Non-pigmented ciliary epithelial cell (primary cell): ENCODE measurements at regions not wholly inside any gene's neighbourhood (a gene's known extent, or its start where the extent isn't known, plus 50 kb on each side); places are given as distances from the start of the nearest gene placed in this dataset.
A peak's percentile ranks its signal among the peaks of the same experiment; 100 is the strongest.

ENCODE experiments used
- DNase-seq: peaks from one replicate; pipeline ENCODE4 v3.0.0-alpha.2; 2010; ENCODE audit warnings: low read depth

DNA sequence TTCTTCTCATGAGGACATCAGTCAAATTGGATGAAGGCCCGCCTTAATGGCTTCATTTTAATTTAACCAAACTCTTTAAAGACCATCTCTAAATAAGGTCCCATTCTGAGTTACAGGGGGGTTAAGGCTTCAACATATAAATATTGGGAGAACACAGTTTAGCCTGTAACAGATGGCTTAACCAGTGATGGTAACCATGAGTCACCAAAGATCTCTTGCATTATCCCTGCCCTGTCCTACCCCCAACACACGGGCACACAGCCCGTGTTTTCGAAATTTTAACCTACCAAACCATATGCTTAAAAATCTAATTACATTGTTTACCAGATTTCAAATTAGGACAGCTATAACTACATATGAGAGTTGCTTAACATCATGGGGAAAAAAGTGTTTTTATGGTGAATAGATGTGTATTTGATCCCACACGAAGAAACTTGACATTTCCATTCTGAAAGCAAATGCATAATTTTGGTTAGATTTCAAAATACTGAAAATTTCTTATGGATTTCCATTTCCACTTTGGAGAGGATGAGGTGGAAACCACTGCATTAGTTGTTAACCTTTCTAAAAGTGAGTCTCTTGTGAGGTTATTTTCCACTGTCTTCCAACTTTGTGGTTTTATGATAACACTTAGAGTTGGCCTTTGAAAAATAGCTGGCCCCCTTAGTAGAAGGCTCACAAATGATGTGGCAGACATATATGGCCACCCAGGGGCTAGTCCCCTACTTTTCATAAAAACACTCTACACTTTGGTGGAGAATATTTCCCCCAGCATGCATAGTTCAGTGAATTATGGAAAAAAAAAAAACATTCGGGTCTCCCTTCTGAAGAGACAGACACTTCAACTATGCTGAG, 849.3 kb downstream of the TLE1 start:
- no peak for DNase-seq

DNA sequence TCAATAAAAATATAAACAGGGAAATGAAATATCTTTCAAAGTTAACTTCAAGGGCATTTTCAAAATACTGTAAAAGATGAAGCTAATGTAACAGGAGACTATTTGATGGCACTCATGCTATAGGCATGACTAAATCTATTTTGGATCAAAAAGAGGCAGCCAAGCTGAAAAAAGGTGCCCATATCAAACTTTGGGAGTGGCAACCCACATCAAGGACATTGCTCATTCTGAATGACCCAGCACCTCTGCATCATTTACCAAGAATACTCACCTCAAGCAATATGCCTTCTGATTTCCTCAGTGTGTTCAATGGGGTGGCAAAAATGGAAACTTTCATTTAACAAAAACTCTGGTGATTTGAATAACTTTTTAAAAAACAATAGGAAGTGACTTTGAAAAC, 853.3 kb downstream of the TLE1 start:
- no peak for DNase-seq

GRCh38 chr9:80831751-80832150, 857.6 kb downstream of the TLE1 start:
- no peak for DNase-seq

GRCh38 chr9:80811656-80812055, 877.7 kb downstream of the TLE1 start:
- no peak for DNase-seq

DNA sequence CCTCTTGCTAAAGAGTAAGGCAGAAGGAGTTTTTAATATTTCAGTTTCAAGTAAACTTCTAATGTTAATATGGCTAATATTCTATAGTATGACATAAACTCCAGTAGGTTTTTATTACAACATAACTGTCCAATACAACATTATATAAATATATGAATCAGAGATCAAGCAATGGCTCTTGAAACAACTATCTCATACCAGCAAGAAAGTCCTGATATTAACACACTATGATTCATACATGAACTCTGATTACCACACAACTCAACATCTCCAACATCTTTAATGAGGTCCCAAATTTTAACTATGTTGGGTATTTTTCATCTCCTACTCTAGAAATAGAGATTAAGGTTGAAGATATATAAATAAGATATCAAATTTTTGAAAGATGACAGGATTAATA, 878.3 kb downstream of the TLE1 start:
- peak; percentile 10 for DNase-seq

- DNase-seq: no peak
Observed at GRCh38 chr9:80806671-80807070, 882.7 kb downstream of the TLE1 start.

GRCh38 chr9:80804873-80805272, 884.5 kb downstream of the TLE1 start:
- no peak for DNase-seq

- no peak for DNase-seq
Observed at GRCh38 chr9:80797831-80798688, 891.3 kb downstream of the TLE1 start.

GRCh38 chr9:80797101-80797829, 892.1 kb downstream of the TLE1 start:
- DNase-seq: no peak

GRCh38 chr9:80796632-80797031, 892.7 kb downstream of the TLE1 start:
- DNase-seq: no peak

- no peak for DNase-seq
Observed at GRCh38 chr9:80794197-80794596, 895.1 kb downstream of the TLE1 start.

- DNase-seq: no peak
Observed at GRCh38 chr9:80793706-80794105, 895.6 kb downstream of the TLE1 start.

DNA sequence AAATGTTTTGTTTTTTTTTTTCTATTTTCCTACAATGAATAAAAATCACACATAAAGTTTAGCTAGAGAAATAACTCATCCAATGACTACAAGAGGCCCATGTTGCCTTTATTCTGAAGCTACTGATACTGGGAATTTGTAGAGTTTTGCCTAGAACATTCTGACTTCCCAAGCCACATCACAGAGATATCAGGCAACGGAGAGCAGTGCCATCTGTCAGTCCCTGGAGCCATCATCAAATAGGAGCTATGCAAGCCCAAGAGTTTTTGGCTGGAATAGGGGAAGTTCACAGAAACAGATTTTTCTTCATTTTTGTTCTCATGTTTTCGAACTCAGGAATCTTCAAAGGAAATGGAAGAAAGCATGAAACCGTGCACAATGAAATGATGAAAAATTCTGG, 896.6 kb downstream of the TLE1 start:
- no peak for DNase-seq

DNA sequence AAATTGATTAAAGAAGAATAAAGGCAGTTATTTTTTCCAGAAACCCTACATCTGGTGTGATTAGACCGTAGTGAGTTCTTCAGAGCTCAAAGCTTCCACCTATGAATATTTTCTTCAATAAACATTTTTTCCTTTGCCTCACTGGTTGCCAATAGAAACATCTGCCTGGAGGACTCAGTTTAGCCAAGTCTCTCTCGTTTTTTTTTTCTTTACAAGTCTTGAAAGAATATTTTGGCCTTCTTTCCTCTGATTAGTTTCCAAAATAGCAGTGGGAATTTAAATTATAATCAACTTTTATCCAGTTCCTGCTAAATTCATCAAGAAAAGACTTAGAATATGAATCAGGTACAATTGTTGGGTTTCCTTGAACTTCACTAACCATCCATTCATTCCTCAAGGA, 897.5 kb downstream of the TLE1 start:
- no peak for DNase-seq

DNA sequence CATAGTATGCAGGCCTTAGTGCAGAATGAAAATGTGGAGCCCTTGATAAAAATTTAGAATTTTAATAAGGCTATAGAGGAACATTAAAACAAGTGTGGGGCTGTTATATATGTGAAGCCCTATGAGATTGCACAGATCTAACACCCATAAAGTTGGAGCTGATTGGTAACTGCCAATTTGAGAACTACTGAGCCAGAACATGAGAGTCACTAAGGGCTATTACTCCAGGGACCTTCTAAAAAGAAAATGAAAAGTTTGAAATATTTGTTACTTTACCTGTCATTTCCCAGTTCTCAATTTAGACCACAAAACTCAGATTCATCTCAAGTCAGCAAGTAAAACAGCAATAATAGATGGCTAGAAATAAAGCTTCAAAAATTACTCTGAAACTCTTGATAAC, 898.6 kb downstream of the TLE1 start:
- DNase-seq: no peak

DNA sequence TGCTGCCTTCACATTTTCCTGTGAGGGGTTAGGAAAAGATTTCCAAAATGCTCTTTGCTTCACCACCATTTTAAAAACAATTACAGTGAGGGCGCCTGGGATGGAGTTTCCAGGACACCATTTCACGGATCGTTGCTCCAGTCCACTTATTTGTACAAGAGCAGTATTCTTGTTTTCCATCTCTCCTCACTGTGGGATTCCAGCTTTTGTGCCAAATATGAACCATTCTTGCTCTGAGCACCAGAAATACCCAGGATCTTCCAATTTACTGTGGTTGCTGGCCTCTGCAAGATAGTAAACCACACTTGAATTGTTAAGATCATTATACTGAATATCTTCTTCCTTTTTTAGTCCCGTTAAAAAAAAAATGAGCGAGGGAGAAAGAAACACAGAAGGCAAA, 899.5 kb downstream of the TLE1 start:
- DNase-seq: no peak

- no peak for DNase-seq
Observed at GRCh38 chr9:80787636-80788035, 901.7 kb downstream of the TLE1 start.

- no peak for DNase-seq
Observed at GRCh38 chr9:80784647-80785046, 904.7 kb downstream of the TLE1 start.

- no peak for DNase-seq
Observed at GRCh38 chr9:80775971-80776370, 913.4 kb downstream of the TLE1 start.

DNA sequence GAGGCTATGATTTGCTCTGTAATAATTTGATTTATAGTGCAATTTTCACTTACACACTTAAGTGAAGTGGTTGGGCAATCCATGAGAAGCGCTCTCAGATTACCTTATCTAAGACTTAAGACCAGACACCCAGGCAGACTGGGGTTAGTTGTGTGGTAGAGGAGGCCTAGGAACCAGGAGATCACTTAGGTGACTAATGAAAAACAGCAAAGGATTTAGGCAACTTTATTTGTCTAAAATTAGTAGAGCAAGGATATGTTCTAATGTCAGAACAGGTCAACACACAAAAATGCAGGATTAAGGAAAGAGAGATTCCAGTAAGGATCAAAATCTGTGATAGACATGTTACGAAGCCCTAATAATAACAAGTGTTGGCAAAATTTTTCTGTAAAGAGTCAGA, 913.8 kb downstream of the TLE1 start:
- DNase-seq: peak; percentile 28

GRCh38 chr9:80771555-80772347, 917.6 kb downstream of the TLE1 start:
- no peak for DNase-seq

- no peak for DNase-seq
Observed at GRCh38 chr9:80763536-80763935, 925.8 kb downstream of the TLE1 start.
